ENCODE measurements at regions not wholly inside any gene's neighbourhood (a gene's known extent, or its start where the extent isn't known, plus 50 kb on each side); places are given as distances from the start of the nearest gene placed in this dataset.

DNA sequence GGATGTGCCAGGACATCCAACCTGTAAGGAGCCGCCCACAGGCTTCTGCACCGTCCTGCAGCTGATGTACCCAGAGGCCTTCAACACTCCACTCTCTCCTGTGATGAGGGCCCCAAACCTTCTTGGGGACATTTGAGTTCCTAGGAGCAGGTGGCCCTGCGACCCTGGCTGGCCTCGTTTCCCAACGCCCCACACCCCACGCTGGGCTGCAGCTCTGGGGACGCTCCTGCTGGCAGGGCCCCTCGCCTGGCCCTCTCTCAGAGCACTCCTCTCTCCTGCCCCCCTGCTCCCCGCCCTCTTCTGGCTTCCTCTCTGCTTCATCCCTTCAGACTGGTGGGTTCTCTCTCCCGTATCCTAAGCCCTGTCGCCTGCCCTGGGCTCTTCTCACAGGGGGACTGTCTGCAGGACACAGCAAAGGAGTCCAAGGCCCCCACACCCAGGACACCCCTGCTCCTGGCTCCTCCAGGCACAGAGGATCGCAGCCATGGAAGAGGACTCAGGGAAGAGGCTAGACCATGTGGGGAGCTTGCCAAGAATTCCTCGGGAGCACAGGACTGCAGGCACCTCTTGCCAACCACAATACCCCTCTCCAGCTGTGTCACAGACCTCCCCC lies 541.4 kb downstream of the TCERG1L start:
- H2BK120ac ChIP-seq (ENCODE audit: low read depth, low read length): no peak overlapping the region
- no peak overlapping the region for H4K91ac ChIP-seq (ENCODE audit: insufficient read depth, low read depth, low read length)
- H3K79me1 ChIP-seq (ENCODE audit: low read depth in 1 of 2, low read length in 2 of 2): no peaks in the 10 kb centered on the region
- no peak overlapping the region for H3K56ac ChIP-seq (ENCODE audit: extremely low read depth, insufficient read depth, low read length)
- H2BK15ac ChIP-seq (ENCODE audit: low read depth, low read length): no peak overlapping the region
- H2BK5ac ChIP-seq (ENCODE audit: low read depth, low read length, poor library complexity, severe bottlenecking): no peak overlapping the region
- H3K36me3 ChIP-seq (ENCODE audit: control insufficient read depth, insufficient read depth, low read length): no peaks in the 10 kb centered on the region
- ChIA-PET POLR2A (ENCODE audit: unreplicated experiment) (no interaction called here), CTCF (no interaction called here)
- H3K4me2 ChIP-seq (ENCODE audit: low read depth, low read length): no peak overlapping the region
- no peak overlapping the region for H3K23ac ChIP-seq (ENCODE audit: low read depth, low read length)
- H3K4me3 ChIP-seq (ENCODE audit: insufficient read depth, low read depth, low read length): no peak overlapping the region
- no peak overlapping the region for H2AK5ac ChIP-seq (ENCODE audit: low read depth, low read length)
- no peak overlapping the region for H2AK9ac ChIP-seq (replicated peaks; ENCODE audit: low read depth, low read length, poor library complexity)
- H4K20me1 ChIP-seq (ENCODE audit: insufficient read depth, low read length): no peaks in the 10 kb centered on the region
- WGBS, 2 experiments (ENCODE audit: extremely low coverage in 2 of 2, insufficient read length in 1 of 2): 50% methylated on average over 2 of the region's 13 CpGs; no CpG with 5 or more reads in 1 of the 2 experiments
- TF ChIP-seq MXI1 (IDR thresholded peaks at IDR 0.05; ENCODE audit: borderline replicate concordance, low read depth, low read length): no peak
- TF ChIP-seq MAZ (IDR thresholded peaks at IDR 0.05; ENCODE audit: borderline replicate concordance, low read depth, low read length): no peak
- TF ChIP-seq MAFK (IDR thresholded peaks at IDR 0.05; ENCODE audit: low read depth, low read length): no peak
- TF ChIP-seq, protein P1, sequence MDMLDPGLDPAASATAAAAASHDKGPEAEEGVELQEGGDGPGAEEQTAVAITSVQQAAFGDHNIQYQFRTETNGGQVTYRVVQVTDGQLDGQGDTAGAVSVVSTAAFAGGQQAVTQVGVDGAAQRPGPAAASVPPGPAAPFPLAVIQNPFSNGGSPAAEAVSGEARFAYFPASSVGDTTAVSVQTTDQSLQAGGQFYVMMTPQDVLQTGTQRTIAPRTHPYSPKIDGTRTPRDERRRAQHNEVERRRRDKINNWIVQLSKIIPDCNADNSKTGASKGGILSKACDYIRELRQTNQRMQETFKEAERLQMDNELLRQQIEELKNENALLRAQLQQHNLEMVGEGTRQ (IDR thresholded peaks at IDR 0.05; ENCODE audit: low read depth, low read length): no peak
- no peak for TF ChIP-seq RCOR1 (IDR thresholded peaks at IDR 0.05; ENCODE audit: insufficient replicate concordance, low read length)
- no peak for TF ChIP-seq RAD21 (IDR thresholded peaks at IDR 0.05; ENCODE audit: low read length)
- TF ChIP-seq, protein P2, sequence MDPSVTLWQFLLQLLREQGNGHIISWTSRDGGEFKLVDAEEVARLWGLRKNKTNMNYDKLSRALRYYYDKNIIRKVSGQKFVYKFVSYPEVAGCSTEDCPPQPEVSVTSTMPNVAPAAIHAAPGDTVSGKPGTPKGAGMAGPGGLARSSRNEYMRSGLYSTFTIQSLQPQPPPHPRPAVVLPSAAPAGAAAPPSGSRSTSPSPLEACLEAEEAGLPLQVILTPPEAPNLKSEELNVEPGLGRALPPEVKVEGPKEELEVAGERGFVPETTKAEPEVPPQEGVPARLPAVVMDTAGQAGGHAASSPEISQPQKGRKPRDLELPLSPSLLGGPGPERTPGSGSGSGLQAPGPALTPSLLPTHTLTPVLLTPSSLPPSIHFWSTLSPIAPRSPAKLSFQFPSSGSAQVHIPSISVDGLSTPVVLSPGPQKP (IDR thresholded peaks at IDR 0.05; ENCODE audit: borderline replicate concordance, low read depth, low read length): no peak
- TF ChIP-seq FOS (IDR thresholded peaks at IDR 0.05; ENCODE audit: low read depth, low read length): no peak
- no peak for TF ChIP-seq CHD1 (IDR thresholded peaks at IDR 0.05; ENCODE audit: low read depth, low read length)
- TF ChIP-seq RFX5 (IDR thresholded peaks at IDR 0.05; ENCODE audit: low read depth, low read length): no peak
- TF ChIP-seq, protein P3, sequence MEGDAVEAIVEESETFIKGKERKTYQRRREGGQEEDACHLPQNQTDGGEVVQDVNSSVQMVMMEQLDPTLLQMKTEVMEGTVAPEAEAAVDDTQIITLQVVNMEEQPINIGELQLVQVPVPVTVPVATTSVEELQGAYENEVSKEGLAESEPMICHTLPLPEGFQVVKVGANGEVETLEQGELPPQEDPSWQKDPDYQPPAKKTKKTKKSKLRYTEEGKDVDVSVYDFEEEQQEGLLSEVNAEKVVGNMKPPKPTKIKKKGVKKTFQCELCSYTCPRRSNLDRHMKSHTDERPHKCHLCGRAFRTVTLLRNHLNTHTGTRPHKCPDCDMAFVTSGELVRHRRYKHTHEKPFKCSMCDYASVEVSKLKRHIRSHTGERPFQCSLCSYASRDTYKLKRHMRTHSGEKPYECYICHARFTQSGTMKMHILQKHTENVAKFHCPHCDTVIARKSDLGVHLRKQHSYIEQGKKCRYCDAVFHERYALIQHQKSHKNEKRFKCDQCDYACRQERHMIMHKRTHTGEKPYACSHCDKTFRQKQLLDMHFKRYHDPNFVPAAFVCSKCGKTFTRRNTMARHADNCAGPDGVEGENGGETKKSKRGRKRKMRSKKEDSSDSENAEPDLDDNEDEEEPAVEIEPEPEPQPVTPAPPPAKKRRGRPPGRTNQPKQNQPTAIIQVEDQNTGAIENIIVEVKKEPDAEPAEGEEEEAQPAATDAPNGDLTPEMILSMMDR (conservative IDR thresholded peaks at IDR 0.05; ENCODE audit: low read depth, low read length): no peak
- no peak for TF ChIP-seq SMC3 (IDR thresholded peaks at IDR 0.05; ENCODE audit: low read depth, low read length)
- H2BK20ac ChIP-seq (ENCODE audit: low read depth, low read length): no peak overlapping the region
- H3K4ac ChIP-seq (ENCODE audit: low read depth, low read length): no peak overlapping the region
- H4K5ac ChIP-seq (ENCODE audit: low read depth, low read length): no peak overlapping the region
- peaks cover 48% of the 10 kb centered on the region for H3K9me3 ChIP-seq (ENCODE audit: control insufficient read depth, insufficient read depth, low read length)
- no peak overlapping the region for H2AFZ ChIP-seq (replicated peaks; ENCODE audit: low read length, poor library complexity)
- no peak overlapping the region for H3K14ac ChIP-seq (replicated peaks; ENCODE audit: low read depth, low read length)
- H3K9ac ChIP-seq (ENCODE audit: low read depth, low read length): no peak overlapping the region
- no peaks in the 10 kb centered on the region for H3K9me1 ChIP-seq (ENCODE audit: insufficient read depth, low read length)
- dilution Hi-C loops (cut with HindIII; ENCODE audit: low sequenced_read_pairs, unreplicated experiment) (no loop called here), in situ Hi-C loops (cut with MboI; ENCODE audit: low sequenced_read_pairs) (no loop called here), intact Hi-C loops (cut with micrococcal nuclease) (no loop called here)
- no peak overlapping the region for H4K8ac ChIP-seq (ENCODE audit: low read depth in 2 of 2, low read length in 2 of 2)
- DNase-seq (no peak), ATAC-seq (ENCODE audit: low read depth) (no peak)
- BruUV-seq (replicated peaks): no TSS peak
- H3K27me3 ChIP-seq (ENCODE audit: control insufficient read depth, insufficient read depth, low read length): no peaks in the 10 kb centered on the region
- H3K27ac ChIP-seq (ENCODE audit: insufficient read depth, low read length): no peak overlapping the region
- H3K18ac ChIP-seq (ENCODE audit: low read depth, low read length): no peak overlapping the region
- H3K4me1 ChIP-seq (ENCODE audit: control insufficient read depth, insufficient read depth, low read length): no peaks in the 10 kb centered on the region
